ENCODE measurements at regions not wholly inside any gene's neighbourhood (a gene's known extent, or its start where the extent isn't known, plus 50 kb on each side); places are given as distances from the start of the nearest gene placed in this dataset.

- WGBS, 2 donors (ENCODE audit: low coverage in 1 of 2), result 72 to 78% methylated on average over 3 to 14 of the region's 14 CpGs
- Histone ChIP-seq H3K4me3 (no peak overlapping the region), H3K4me1 (no peaks in the 10 kb centered on the region), H3K36me3 (no peaks in the 10 kb centered on the region), H3K27ac (no peak overlapping the region), H3K9me3 (no peaks in the 10 kb centered on the region), H3K27me3 (no peaks in the 10 kb centered on the region)
- DNase-seq, result no peak
- in situ Hi-C loops (cut with MboI; ENCODE audit: low pct_ligation_motif_present in 1 of 4, low pct_unique_long_range_greater_than_20kb in 1 of 4, low sequenced_read_pairs in 3 of 4), result no loop called here
- no peak for TF ChIP-seq EP300 (IDR thresholded peaks at IDR 0.05; ENCODE audit: low read depth)
- TF ChIP-seq CTCF (IDR thresholded peaks at IDR 0.05), result no peak
- intact Hi-C loops (cut with DNase I; ENCODE audit: low total_unique reads), result no loop called here
Observed at GRCh38 chr18:45370255-45371010, 244.8 kb upstream of the SLC14A2 start.

- WGBS, 2 donors (ENCODE audit: low coverage in 1 of 2), result 73 to 86% methylated on average over 1 to 3 of the region's 3 CpGs
Observed at GRCh38 chr18:45373286-45373880, 241.9 kb upstream of the SLC14A2 start.

GRCh38 chr18:45374236-45374635 is 241.0 kb upstream of the SLC14A2 start:
- H3K9me3 ChIP-seq, result no peaks in the 10 kb centered on the region
- in situ Hi-C loops (cut with MboI; ENCODE audit: low pct_ligation_motif_present in 1 of 4, low pct_unique_long_range_greater_than_20kb in 1 of 4, low sequenced_read_pairs in 3 of 4), result no loop called here
- no peak for TF ChIP-seq POLR2AphosphoS5 (IDR thresholded peaks at IDR 0.05)
- no peak for TF ChIP-seq EP300 (IDR thresholded peaks at IDR 0.05; ENCODE audit: low read depth)
- TF ChIP-seq POLR2A (IDR thresholded peaks at IDR 0.05), result no peak
- no peak for TF ChIP-seq CTCF (IDR thresholded peaks at IDR 0.05)
- H3K27me3 ChIP-seq, result no peaks in the 10 kb centered on the region
- no peaks in the 10 kb centered on the region for H3K36me3 ChIP-seq
- H3K4me1 ChIP-seq, result no peaks in the 10 kb centered on the region
- H3K27ac ChIP-seq, result no peak overlapping the region
- H3K4me3 ChIP-seq, result no peak overlapping the region
- no peak for DNase-seq
- intact Hi-C loops (cut with DNase I; ENCODE audit: low total_unique reads), result no loop called here

More at GRCh38 chr18:45373286-45373880, 241.9 kb upstream of the SLC14A2 start:
- Histone ChIP-seq H3K9me3 (no peaks in the 10 kb centered on the region), H3K4me1 (no peaks in the 10 kb centered on the region), H3K4me3 (no peak overlapping the region), H3K27ac (no peak overlapping the region), H3K36me3 (no peaks in the 10 kb centered on the region), H3K27me3 (no peaks in the 10 kb centered on the region)
- TF ChIP-seq POLR2A (IDR thresholded peaks at IDR 0.05), result no peak
- no peak for TF ChIP-seq EP300 (IDR thresholded peaks at IDR 0.05; ENCODE audit: low read depth)
- no peak for TF ChIP-seq CTCF (IDR thresholded peaks at IDR 0.05)
- no peak for TF ChIP-seq POLR2AphosphoS5 (IDR thresholded peaks at IDR 0.05)
- no peak for DNase-seq
- intact Hi-C loops (cut with DNase I; ENCODE audit: low total_unique reads) (no loop called here), in situ Hi-C loops (cut with MboI; ENCODE audit: low pct_ligation_motif_present in 1 of 4, low pct_unique_long_range_greater_than_20kb in 1 of 4, low sequenced_read_pairs in 3 of 4) (no loop called here)

- H3K4me1 ChIP-seq, result no peaks in the 10 kb centered on the region
- TF ChIP-seq EP300 (IDR thresholded peaks at IDR 0.05; ENCODE audit: low read depth) (no peak), POLR2AphosphoS5 (IDR thresholded peaks at IDR 0.05) (no peak), CTCF (IDR thresholded peaks at IDR 0.05) (no peak), POLR2A (IDR thresholded peaks at IDR 0.05) (no peak)
- in situ Hi-C loops (cut with MboI; ENCODE audit: low pct_ligation_motif_present in 1 of 4, low pct_unique_long_range_greater_than_20kb in 1 of 4, low sequenced_read_pairs in 3 of 4) (loop anchor here in 3 of 4 donors (25.0 kb wide), 2 partner anchors 1263 to 1763 kb away; no protein-coding TSS in a partner anchor), intact Hi-C loops (cut with DNase I; ENCODE audit: low total_unique reads) (loop anchor here (1.0 kb wide), 1 partner anchor 23 kb away; no protein-coding TSS in a partner anchor)
- no peak overlapping the region for H3K27ac ChIP-seq
- no peaks in the 10 kb centered on the region for H3K27me3 ChIP-seq
- 64 to 79% methylated on average over 5 to 6 of the region's 6 CpGs for WGBS, 2 donors (ENCODE audit: low coverage in 1 of 2)
- H3K36me3 ChIP-seq, result no peaks in the 10 kb centered on the region
- DNase-seq, result no peak
- no peaks in the 10 kb centered on the region for H3K9me3 ChIP-seq
- H3K4me3 ChIP-seq, result no peak overlapping the region
Observed at GRCh38 chr18:45374878-45375630, 240.2 kb upstream of the SLC14A2 start.

Measured in transverse colon (tissue), 4 donors.